ENCODE measurements at regions not wholly inside any gene's neighbourhood (a gene's known extent, or its start where the extent isn't known, plus 50 kb on each side); places are given as distances from the start of the nearest gene placed in this dataset.

GRCh38 chr4:107380836-107381438, 339.1 kb downstream of the PAPSS1 start:
- no peak overlapping the region for H3K4me3 ChIP-seq (ENCODE audit: low read depth, low read length)
- no peak for DNase-seq (ENCODE audit: low read depth)
- TF ChIP-seq CTCF (IDR thresholded peaks at IDR 0.05; ENCODE audit: low read depth, low read length, missing control alignments), result no peak

GRCh38 chr4:107380190-107380589, 339.8 kb downstream of the PAPSS1 start:
- TF ChIP-seq CTCF (IDR thresholded peaks at IDR 0.05; ENCODE audit: low read depth, low read length, missing control alignments), result no peak
- DNase-seq (ENCODE audit: low read depth), result no peak
- no peak overlapping the region for H3K4me3 ChIP-seq (ENCODE audit: low read depth, low read length)

- no peak for TF ChIP-seq CTCF (IDR thresholded peaks at IDR 0.05; ENCODE audit: low read depth, low read length, missing control alignments)
- DNase-seq (ENCODE audit: low read depth), result no peak
- no peak overlapping the region for H3K4me3 ChIP-seq (ENCODE audit: low read depth, low read length)
Observed at GRCh38 chr4:107379054-107379869, 340.8 kb downstream of the PAPSS1 start.

- DNase-seq (ENCODE audit: low read depth), result no peak
- H3K4me3 ChIP-seq (ENCODE audit: low read depth, low read length), result no peak overlapping the region
- TF ChIP-seq CTCF (IDR thresholded peaks at IDR 0.05; ENCODE audit: low read depth, low read length, missing control alignments), result no peak
Observed at GRCh38 chr4:107376293-107376692, 340.2 kb upstream of the DKK2 start.

- no peak for DNase-seq (ENCODE audit: low read depth)
- H3K4me3 ChIP-seq (ENCODE audit: low read depth, low read length), result no peak overlapping the region
- TF ChIP-seq CTCF (IDR thresholded peaks at IDR 0.05; ENCODE audit: low read depth, low read length, missing control alignments), result no peak
Observed at GRCh38 chr4:107366900-107367299, 330.8 kb upstream of the DKK2 start.

GRCh38 chr4:107366016-107366735, 330.1 kb upstream of the DKK2 start:
- no peak for DNase-seq (ENCODE audit: low read depth)
- no peak for TF ChIP-seq CTCF (IDR thresholded peaks at IDR 0.05; ENCODE audit: low read depth, low read length, missing control alignments)
- H3K4me3 ChIP-seq (ENCODE audit: low read depth, low read length), result no peak overlapping the region

All from GM12864 (cell line).